Epithelial cell of esophagus (primary cell): ENCODE measurements at regions not wholly inside any gene's neighbourhood (a gene's known extent, or its start where the extent isn't known, plus 50 kb on each side); places are given as distances from the start of the nearest gene placed in this dataset.

Source experiments
- DNase-seq: peaks from one replicate; pipeline ENCODE4 v3.0.0; 2010; ENCODE audit warnings: low read depth
- H3K4me3 ChIP-seq: 2 replicates; pipeline ENCODE4 v1.5.1; 2011; ENCODE audit warnings: mild to moderate bottlenecking, low read length, control low read depth
- TF ChIP-seq, protein P1 (sequence below): IDR thresholded peaks from 2 replicates; pipeline ENCODE4 v1.5.1; 2011; ENCODE audit warnings: low read depth, mild to moderate bottlenecking, low read length, control low read depth, inconsistent platforms; ENCODE audit not compliant: insufficient read depth; ENCODE audit errors: missing control alignments

DNA sequence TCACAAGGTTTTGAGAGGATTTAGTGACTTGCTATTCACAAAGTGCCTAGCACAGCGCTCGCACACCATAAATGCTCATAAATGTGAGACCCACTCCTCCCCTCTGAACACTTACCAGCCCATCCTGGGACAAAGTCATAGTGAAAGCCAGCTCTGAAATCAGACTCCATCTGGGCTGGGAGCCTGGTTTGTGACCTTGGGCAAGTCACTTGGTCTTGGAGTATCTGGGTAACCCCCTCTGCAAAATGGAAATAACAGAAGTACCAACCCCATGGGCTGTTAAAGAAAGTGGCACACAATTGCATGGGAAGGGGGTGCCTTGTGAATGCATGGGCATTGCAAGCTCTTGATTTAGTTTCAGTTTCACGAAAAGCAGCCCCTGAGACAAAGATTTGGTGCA, 104.7 kb upstream of the CDH5 start:
- TF ChIP-seq, protein P1, sequence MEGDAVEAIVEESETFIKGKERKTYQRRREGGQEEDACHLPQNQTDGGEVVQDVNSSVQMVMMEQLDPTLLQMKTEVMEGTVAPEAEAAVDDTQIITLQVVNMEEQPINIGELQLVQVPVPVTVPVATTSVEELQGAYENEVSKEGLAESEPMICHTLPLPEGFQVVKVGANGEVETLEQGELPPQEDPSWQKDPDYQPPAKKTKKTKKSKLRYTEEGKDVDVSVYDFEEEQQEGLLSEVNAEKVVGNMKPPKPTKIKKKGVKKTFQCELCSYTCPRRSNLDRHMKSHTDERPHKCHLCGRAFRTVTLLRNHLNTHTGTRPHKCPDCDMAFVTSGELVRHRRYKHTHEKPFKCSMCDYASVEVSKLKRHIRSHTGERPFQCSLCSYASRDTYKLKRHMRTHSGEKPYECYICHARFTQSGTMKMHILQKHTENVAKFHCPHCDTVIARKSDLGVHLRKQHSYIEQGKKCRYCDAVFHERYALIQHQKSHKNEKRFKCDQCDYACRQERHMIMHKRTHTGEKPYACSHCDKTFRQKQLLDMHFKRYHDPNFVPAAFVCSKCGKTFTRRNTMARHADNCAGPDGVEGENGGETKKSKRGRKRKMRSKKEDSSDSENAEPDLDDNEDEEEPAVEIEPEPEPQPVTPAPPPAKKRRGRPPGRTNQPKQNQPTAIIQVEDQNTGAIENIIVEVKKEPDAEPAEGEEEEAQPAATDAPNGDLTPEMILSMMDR = no peak
- no peak overlapping the region for H3K4me3 ChIP-seq
- no peak for DNase-seq

DNA sequence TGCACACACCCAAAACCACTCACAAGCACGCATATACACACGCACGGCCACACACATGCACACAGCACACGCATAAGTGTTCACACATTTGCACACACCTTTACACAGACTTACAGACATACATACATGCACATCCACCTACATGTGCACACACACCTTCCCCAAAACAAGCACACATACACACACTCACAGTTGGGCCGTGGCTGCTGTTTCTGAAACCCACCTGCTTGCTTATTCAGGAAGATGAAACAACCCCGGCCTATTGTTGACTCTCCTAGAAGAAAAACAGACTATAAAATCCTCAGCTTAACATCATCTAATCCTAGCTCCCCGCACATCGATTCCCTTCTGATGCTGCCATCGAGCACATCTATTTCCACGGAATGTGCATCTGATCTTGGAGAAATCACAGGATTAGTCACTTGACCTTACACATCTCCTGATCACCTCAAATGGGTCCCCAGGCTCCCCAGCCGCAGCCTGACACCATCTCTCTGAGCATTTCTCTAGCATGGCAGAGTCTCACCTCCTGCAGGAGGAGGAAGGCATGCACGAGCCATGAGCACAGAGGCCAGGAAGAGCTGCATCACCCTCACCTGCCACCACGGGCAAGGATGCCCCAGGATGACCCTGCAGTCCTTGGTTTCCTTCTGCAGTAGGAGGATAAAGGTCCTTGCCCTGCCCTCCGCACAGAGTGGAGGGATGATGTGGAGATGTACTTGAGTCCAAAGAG, 105.8 kb upstream of the CDH5 start:
- TF ChIP-seq, protein P1 = no peak
- no peak for DNase-seq
- H3K4me3 ChIP-seq = no peak overlapping the region

DNA sequence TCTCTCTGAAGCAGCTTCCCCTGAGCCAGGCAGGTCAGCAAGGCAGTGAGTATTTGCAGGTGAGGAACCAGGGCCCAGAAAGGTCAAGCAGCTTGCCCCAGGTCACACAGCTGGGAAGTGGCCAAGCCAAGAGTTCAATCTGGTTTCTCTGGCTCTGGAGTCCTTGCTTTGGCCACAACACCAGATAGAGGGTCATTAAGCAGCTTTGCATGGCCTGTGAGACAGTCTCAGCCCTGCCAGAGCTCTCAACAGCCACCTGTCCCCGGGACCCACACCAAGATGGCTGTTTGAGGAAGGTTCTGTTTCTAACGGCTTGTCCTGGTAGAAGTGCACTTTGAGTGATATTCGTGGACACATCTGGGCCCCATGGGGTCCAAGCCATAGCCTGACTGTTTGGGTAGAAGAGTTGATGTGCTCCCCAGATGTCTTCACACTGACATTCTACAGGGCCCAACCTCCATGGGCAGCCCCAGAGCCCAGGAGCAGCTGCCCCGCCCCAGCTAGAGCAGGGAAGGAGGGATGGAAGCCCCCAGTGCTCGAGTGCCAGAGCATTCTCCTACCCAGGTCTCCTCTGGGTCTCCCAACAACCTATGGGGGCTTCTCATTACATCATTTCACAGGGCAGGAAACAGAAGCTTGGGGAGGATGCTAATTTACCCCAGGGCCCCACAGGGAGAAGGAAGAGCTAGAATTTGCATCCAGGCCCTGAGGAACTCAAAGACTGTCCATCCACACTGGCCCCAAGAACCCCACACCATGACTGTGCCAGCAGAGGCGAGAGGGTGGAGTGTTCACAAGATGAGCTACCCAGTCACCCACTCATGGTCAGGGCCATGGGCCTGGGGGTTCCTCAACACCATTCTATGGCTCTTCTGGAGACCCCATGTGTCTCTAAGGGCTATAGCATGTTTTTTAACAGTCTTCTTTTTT, 107.3 kb upstream of the CDH5 start:
- DNase-seq = no peak
- H3K4me3 ChIP-seq = no peak overlapping the region
- TF ChIP-seq, protein P1 = no peak

DNA sequence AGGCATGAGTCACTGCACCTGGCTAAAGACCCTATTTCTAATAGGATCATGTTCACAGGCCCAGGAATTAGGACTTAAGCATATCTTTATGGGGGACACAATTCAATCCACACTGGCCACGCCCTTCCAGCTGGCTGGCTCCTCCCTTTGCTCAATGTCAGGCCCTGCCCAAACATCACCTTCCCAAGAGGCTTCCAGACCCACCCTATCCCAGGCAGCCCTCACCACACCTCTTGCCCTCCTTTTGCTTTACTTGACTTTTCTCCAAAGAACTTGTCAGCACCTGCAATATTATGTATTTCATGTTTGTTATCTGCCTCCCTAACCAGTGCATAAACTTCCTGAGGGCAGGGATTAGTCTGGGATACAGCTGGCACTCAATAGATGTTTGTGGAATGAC, 109.6 kb upstream of the CDH5 start:
- no peak overlapping the region for H3K4me3 ChIP-seq
- TF ChIP-seq, protein P1 = no peak
- DNase-seq = peak; percentile 54

DNA sequence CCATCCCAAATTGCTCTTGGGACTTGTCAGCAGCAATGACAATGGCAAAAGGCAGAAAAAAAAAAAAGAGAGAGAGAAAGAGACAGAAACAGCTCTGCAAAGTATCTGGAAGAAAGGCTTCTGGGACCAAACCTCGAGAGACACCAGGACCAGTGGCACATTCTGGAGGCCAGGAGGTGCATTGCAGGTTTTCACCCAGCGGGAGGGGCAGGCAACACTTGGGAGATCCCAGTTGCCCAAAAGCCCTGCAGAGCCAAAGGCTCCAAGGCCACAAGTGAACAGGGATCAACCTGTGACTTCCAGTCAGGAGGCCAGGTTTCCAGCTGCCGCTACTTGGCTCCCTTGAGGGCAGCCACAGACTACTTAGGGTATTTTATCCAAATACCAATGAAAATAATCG, 110.8 kb upstream of the CDH5 start:
- DNase-seq = no peak
- H3K4me3 ChIP-seq = no peak overlapping the region
- TF ChIP-seq, protein P1 = no peak

DNA sequence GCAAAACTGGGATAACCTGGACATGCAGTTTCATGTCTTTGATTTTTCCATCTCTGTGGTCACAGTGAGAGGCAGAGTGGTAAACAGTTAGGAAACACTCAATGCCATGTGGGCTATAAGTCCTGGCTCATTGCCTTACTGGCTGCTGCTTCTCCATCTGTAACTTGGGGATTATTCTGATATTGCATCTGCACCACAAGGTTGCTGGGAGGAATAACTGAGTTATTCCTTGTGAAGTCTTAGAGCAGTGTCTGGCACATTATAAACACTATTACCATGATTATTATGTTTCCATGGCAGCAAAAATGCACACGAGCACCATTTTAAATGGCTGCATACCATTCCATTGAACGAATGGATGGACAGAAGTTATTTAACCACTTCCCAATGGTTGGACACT, 111.7 kb upstream of the CDH5 start:
- no peak for DNase-seq
- no peak overlapping the region for H3K4me3 ChIP-seq
- TF ChIP-seq, protein P1 = no peak

DNA sequence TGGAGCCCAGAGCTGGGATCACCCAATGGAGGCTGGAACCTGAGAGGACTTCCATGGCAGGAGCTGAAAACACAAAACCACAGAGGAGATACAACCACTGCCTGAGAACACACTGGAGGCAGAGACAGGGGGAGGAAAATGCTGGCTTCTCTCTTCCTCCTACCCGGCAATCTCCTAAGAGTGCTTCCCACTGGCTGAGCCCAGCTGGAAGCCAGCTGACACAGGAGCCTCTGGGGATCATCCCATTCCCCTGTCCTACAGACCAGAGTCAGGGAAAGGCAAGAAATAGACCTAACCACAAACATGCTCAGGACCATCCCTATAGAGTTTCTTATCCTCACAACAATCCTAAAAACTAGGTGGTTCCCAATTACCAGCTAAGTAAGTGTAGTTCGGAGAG, 112.4 kb upstream of the CDH5 start:
- TF ChIP-seq, protein P1 = no peak
- H3K4me3 ChIP-seq = no peak overlapping the region
- DNase-seq = no peak
